ENCODE measurements at regions not wholly inside any gene's neighbourhood (a gene's known extent, or its start where the extent isn't known, plus 50 kb on each side); places are given as distances from the start of the nearest gene placed in this dataset.

GRCh38 chr3:152945556-152945955 lies 110.6 kb downstream of the P2RY1 start:
- TF ChIP-seq, protein P1, sequence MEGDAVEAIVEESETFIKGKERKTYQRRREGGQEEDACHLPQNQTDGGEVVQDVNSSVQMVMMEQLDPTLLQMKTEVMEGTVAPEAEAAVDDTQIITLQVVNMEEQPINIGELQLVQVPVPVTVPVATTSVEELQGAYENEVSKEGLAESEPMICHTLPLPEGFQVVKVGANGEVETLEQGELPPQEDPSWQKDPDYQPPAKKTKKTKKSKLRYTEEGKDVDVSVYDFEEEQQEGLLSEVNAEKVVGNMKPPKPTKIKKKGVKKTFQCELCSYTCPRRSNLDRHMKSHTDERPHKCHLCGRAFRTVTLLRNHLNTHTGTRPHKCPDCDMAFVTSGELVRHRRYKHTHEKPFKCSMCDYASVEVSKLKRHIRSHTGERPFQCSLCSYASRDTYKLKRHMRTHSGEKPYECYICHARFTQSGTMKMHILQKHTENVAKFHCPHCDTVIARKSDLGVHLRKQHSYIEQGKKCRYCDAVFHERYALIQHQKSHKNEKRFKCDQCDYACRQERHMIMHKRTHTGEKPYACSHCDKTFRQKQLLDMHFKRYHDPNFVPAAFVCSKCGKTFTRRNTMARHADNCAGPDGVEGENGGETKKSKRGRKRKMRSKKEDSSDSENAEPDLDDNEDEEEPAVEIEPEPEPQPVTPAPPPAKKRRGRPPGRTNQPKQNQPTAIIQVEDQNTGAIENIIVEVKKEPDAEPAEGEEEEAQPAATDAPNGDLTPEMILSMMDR (IDR thresholded peaks at IDR 0.05) = no peak
- Histone ChIP-seq H3K27ac (no peak overlapping the region), H3K27me3 (no peaks in the 10 kb centered on the region), H3K9me3 (no peaks in the 10 kb centered on the region), H3K4me1 (no peaks in the 10 kb centered on the region), H3K4me3 (no peak overlapping the region), H3K36me3 (no peaks in the 10 kb centered on the region)
- no peak for DNase-seq
- intact Hi-C loops (cut with DNase I; ENCODE audit: low total_unique reads) = no loop called here

DNA sequence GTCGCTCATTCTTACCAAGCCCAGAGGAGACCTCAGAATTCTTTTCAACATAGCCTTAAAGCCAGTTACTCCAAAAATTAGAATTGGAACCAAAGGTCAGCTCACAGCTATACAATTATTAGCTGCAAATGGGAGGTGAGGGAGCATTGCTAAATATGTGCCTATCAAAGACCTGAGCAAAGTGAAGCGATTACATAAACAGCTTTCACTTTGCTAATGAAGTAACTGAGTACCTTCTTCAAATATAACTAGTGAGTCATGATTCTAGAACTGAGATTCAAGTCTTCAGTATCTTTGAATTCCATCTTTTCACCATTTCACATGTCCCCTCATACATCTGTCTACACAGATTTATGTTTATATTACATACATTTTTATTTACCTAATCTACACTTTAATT lies 122.6 kb downstream of the P2RY1 start:
- Histone ChIP-seq H3K4me1 (no peaks in the 10 kb centered on the region), H3K27ac (no peak overlapping the region), H3K27me3 (no peaks in the 10 kb centered on the region), H3K4me3 (no peak overlapping the region), H3K9me3 (no peaks in the 10 kb centered on the region), H3K36me3 (no peaks in the 10 kb centered on the region)
- intact Hi-C loops (cut with DNase I; ENCODE audit: low total_unique reads) = no loop called here
- TF ChIP-seq, protein P1 (IDR thresholded peaks at IDR 0.05) = no peak
- no peak for DNase-seq

- intact Hi-C loops (cut with DNase I; ENCODE audit: low total_unique reads) = no loop called here
These were observed 124.4 kb downstream of the P2RY1 start for GRCh38 chr3:152959307-152959706.

GRCh38 chr3:152960684-152961083 lies 125.8 kb downstream of the P2RY1 start:
- no peak overlapping the region for H3K4me3 ChIP-seq
- H3K4me1 ChIP-seq = no peaks in the 10 kb centered on the region
- TF ChIP-seq, protein P1 (IDR thresholded peaks at IDR 0.05) = no peak
- intact Hi-C loops (cut with DNase I; ENCODE audit: low total_unique reads) = no loop called here
- DNase-seq = no peak
- H3K27ac ChIP-seq = no peak overlapping the region
- no peaks in the 10 kb centered on the region for H3K36me3 ChIP-seq
- no peaks in the 10 kb centered on the region for H3K27me3 ChIP-seq
- no peaks in the 10 kb centered on the region for H3K9me3 ChIP-seq

More at GRCh38 chr3:152959307-152959706, 124.4 kb downstream of the P2RY1 start:
- Histone ChIP-seq H3K27ac (no peak overlapping the region), H3K27me3 (no peaks in the 10 kb centered on the region), H3K4me3 (no peak overlapping the region), H3K4me1 (no peaks in the 10 kb centered on the region), H3K36me3 (no peaks in the 10 kb centered on the region), H3K9me3 (no peaks in the 10 kb centered on the region)
- TF ChIP-seq, protein P1 (IDR thresholded peaks at IDR 0.05) = no peak
- no peak for DNase-seq

- TF ChIP-seq, protein P1 (IDR thresholded peaks at IDR 0.05) = no peak
- no peaks in the 10 kb centered on the region for H3K36me3 ChIP-seq
- H3K4me3 ChIP-seq = no peak overlapping the region
- H3K9me3 ChIP-seq = peaks cover 0 to 4% (median 0%) of the 10 kb centered on the region in 3 donors
- no peaks in the 10 kb centered on the region for H3K27me3 ChIP-seq
- no peaks in the 10 kb centered on the region for H3K4me1 ChIP-seq
- no peak for DNase-seq
- H3K27ac ChIP-seq = no peak overlapping the region
- intact Hi-C loops (cut with DNase I; ENCODE audit: low total_unique reads) = no loop called here
These were observed 126.4 kb downstream of the P2RY1 start for GRCh38 chr3:152961323-152961722.

Data from tibial artery (tissue), 4 donors.